Prostate gland (tissue), 2 donors: ENCODE measurements at regions not wholly inside any gene's neighbourhood (a gene's known extent, or its start where the extent isn't known, plus 50 kb on each side); places are given as distances from the start of the nearest gene placed in this dataset.

Experiments used
- DNase-seq: peaks from one replicate; pipeline ENCODE4 v3.0.0-alpha.2; 2019; ENCODE audit warnings: low spot score
- H3K27ac ChIP-seq, 2 donors: fragments of 200-600 bp; sonication (generic); 2 replicates each; pipeline ENCODE4 v1.5.1; 2017 to 2019
- H3K27me3 ChIP-seq: fragments of 200-600 bp; sonication (generic); replicated peaks from 2 replicates; pipeline ENCODE4 v1.5.1; 2019; ENCODE audit not compliant: insufficient read depth
- H3K36me3 ChIP-seq, 2 donors: fragments of 200-600 bp; sonication (generic); 1 replicate in 1 of 2; 2 replicates in 1 of 2; pipeline versions ENCODE4 v1.5.1 to v1.8.1; 2017 to 2019
- H3K4me1 ChIP-seq: fragments of 200-600 bp; sonication (generic); replicated peaks from 2 replicates; pipeline ENCODE4 v1.5.1; 2019
- H3K4me3 ChIP-seq, 2 donors: fragments of 200-600 bp; sonication (generic); 2 replicates each; pipeline ENCODE4 v1.5.1; 2017 to 2019
- H3K9me3 ChIP-seq: fragments of 200-600 bp; sonication (generic); 2 replicates; pipeline ENCODE4 v1.5.1; 2017
- CTCF ChIP-seq, 4 experiments: fragments of 200-600 bp in 2 of 4; fragments of 450-650 bp in 2 of 4; sonication (generic) in 2 of 4; IDR thresholded peaks; 1 replicate in 3 of 4; 2 replicates in 1 of 4; pipeline ENCODE4 v1.5.1; 2016 to 2019; ENCODE audit warnings: antibody characterized with exemption in 4 of 4, mild to moderate bottlenecking in 2 of 4, moderate library complexity in 2 of 4
- POLR2A ChIP-seq: fragments of 450-650 bp; IDR thresholded peaks from one replicate; pipeline ENCODE4 v1.6.1; 2016; ENCODE audit warnings: antibody characterized with exemption, mild to moderate bottlenecking
- POLR2AphosphoS5 ChIP-seq: sonication (generic); formaldehyde crosslinking; IDR thresholded peaks from one replicate; pipeline ENCODE4 v1.6.1; 2017; ENCODE audit warnings: antibody characterized with exemption
- WGBS: methylation state at CpG from one replicate; pipeline ENCODE4 v1.1.5; 2018; 5-methylcytosine and 5-hydroxymethylcytosine counted together
- intact Hi-C: fragments of 100-400 bp; cut with DNase I; formaldehyde crosslinking; loops from one replicate; pipeline ENCODE4 v1.14.2; 2022

- no peak for DNase-seq
- H3K9me3 ChIP-seq: no peaks in the 10 kb centered on the region
- H3K4me3 ChIP-seq: no peak overlapping the region
- H3K4me1 ChIP-seq: no peaks in the 10 kb centered on the region
- H3K27ac ChIP-seq: no peak overlapping the region
- TF ChIP-seq POLR2AphosphoS5 (no peak), CTCF (IDR thresholded peaks at IDR 0.05) (no peak), POLR2A (no peak)
- 63% methylated on average over 3 of the region's 3 CpGs for WGBS
- intact Hi-C loops: loop anchor here (10.0 kb wide), 2 partner anchors 175 to 245 kb away; no protein-coding TSS in a partner anchor
- H3K36me3 ChIP-seq: no peaks in the 10 kb centered on the region
- H3K27me3 ChIP-seq: peaks cover 4% of the 10 kb centered on the region
These were observed 76.0 kb upstream of the OLIG2 start for GRCh38 chr21:32949701-32950100.

GRCh38 chr21:32951041-32951440 is 74.7 kb upstream of the OLIG2 start:
- TF ChIP-seq CTCF (IDR thresholded peaks at IDR 0.05): no peak
- no peak for TF ChIP-seq POLR2A
- no peak for TF ChIP-seq POLR2AphosphoS5
- 74% methylated on average over 6 of the region's 6 CpGs for WGBS

GRCh38 chr21:32954353-32954752 is 71.4 kb upstream of the OLIG2 start:
- Histone ChIP-seq H3K27me3 (peaks cover 4% of the 10 kb centered on the region), H3K27ac (no peak overlapping the region)
- intact Hi-C loops: no loop called here

More at GRCh38 chr21:32951041-32951440, 74.7 kb upstream of the OLIG2 start:
- Histone ChIP-seq H3K27ac (no peak overlapping the region), H3K9me3 (no peaks in the 10 kb centered on the region), H3K4me1 (no peaks in the 10 kb centered on the region), H3K4me3 (no peak overlapping the region), H3K36me3 (no peaks in the 10 kb centered on the region), H3K27me3 (peaks cover 4% of the 10 kb centered on the region)
- no peak for DNase-seq
- intact Hi-C loops: no loop called here

GRCh38 chr21:32955311-32956060 is 70.2 kb upstream of the OLIG2 start:
- Histone ChIP-seq H3K4me3 (no peak overlapping the region), H3K36me3 (no peaks in the 10 kb centered on the region), H3K27me3 (peaks cover 7% of the 10 kb centered on the region), H3K4me1 (no peaks in the 10 kb centered on the region), H3K9me3 (no peaks in the 10 kb centered on the region), H3K27ac (no peak overlapping the region)
- no peak for TF ChIP-seq POLR2AphosphoS5
- no peak for TF ChIP-seq POLR2A
- no peak for TF ChIP-seq CTCF (IDR thresholded peaks at IDR 0.05)
- intact Hi-C loops: no loop called here
- DNase-seq: no peak
- 44% methylated on average over 20 of the region's 20 CpGs for WGBS

More at GRCh38 chr21:32954353-32954752, 71.4 kb upstream of the OLIG2 start:
- H3K4me1 ChIP-seq: no peaks in the 10 kb centered on the region
- H3K9me3 ChIP-seq: no peaks in the 10 kb centered on the region
- no peaks in the 10 kb centered on the region for H3K36me3 ChIP-seq
- no peak overlapping the region for H3K4me3 ChIP-seq
- no peak for TF ChIP-seq POLR2A
- no peak for TF ChIP-seq CTCF (IDR thresholded peaks at IDR 0.05)
- TF ChIP-seq POLR2AphosphoS5: no peak
- WGBS: 58% methylated on average over 7 of the region's 7 CpGs
- no peak for DNase-seq

- Histone ChIP-seq H3K9me3 (no peaks in the 10 kb centered on the region), H3K4me3 (no peak overlapping the region), H3K36me3 (no peaks in the 10 kb centered on the region), H3K4me1 (no peaks in the 10 kb centered on the region), H3K27me3 (peaks cover 7% of the 10 kb centered on the region), H3K27ac (no peak overlapping the region)
- intact Hi-C loops: no loop called here
- DNase-seq: no peak
- 49% methylated on average over 10 of the region's 10 CpGs for WGBS
- no peak for TF ChIP-seq POLR2AphosphoS5
- TF ChIP-seq CTCF (IDR thresholded peaks at IDR 0.05): no peak
- no peak for TF ChIP-seq POLR2A
These were observed 69.6 kb upstream of the OLIG2 start for GRCh38 chr21:32956061-32956656.
